GM12878 (cell line): ENCODE measurements at regions not wholly inside any gene's neighbourhood (a gene's known extent, or its start where the extent isn't known, plus 50 kb on each side); places are given as distances from the start of the nearest gene placed in this dataset.

ENCODE experiments used
- BACH1 ChIP-seq: fragments of 450-650 bp; IDR thresholded peaks from 2 replicates; pipeline ENCODE4 v1.6.1; 2017; ENCODE audit warnings: mild to moderate bottlenecking, borderline replicate concordance
- CBX3 ChIP-seq: fragments of 200-600 bp; sonication (generic); IDR thresholded peaks from 2 replicates; pipeline ENCODE4 v1.6.1; 2016; ENCODE audit warnings: low read depth, borderline replicate concordance
- CHD2 ChIP-seq: IDR thresholded peaks from 2 replicates; pipeline ENCODE4 v1.6.1; 2011; ENCODE audit warnings: low read depth, low read length, improper control_type of control experiment, borderline replicate concordance
- HDGF ChIP-seq: fragments of 450-650 bp; IDR thresholded peaks from 2 replicates; pipeline ENCODE4 v1.6.1; 2016; ENCODE audit warnings: antibody characterized with exemption
- IRF4 ChIP-seq: IDR thresholded peaks from 2 replicates; pipeline ENCODE4 v1.6.1; 2011; ENCODE audit warnings: low read depth, low read length
- MTA2 ChIP-seq: fragments of 450-650 bp; IDR thresholded peaks from 2 replicates; pipeline ENCODE4 v1.6.1; 2016; ENCODE audit warnings: low read depth, mild to moderate bottlenecking, moderate library complexity
- MTA3 ChIP-seq: IDR thresholded peaks from 2 replicates; pipeline ENCODE4 v1.6.1; 2012; ENCODE audit warnings: low read length, inconsistent platforms, borderline replicate concordance
- MXI1 ChIP-seq: fragments of 150-350 bp; IDR thresholded peaks from 2 replicates; pipeline ENCODE4 v1.6.1; 2011; ENCODE audit warnings: low read depth, mild to moderate bottlenecking, inconsistent platforms, low read length, improper control_type of control experiment
- NBN ChIP-seq: fragments of 450-650 bp; IDR thresholded peaks from 2 replicates; pipeline ENCODE4 v1.6.1; 2016
- NR2C1 ChIP-seq: fragments of 450-650 bp; IDR thresholded peaks from 2 replicates; pipeline ENCODE4 v1.6.1; 2017; ENCODE audit warnings: antibody characterized with exemption, mild to moderate bottlenecking, moderate library complexity
- PML ChIP-seq: IDR thresholded peaks from 2 replicates; pipeline ENCODE4 v1.6.1; 2012; ENCODE audit warnings: low read length, inconsistent platforms
- POLR2AphosphoS2 ChIP-seq: IDR thresholded peaks from 2 replicates; pipeline ENCODE4 v1.6.1; 2011; ENCODE audit warnings: low read depth, mild to moderate bottlenecking, low read length, improper control_type of control experiment, moderate library complexity
- RAD21 ChIP-seq: IDR thresholded peaks from 2 replicates; pipeline ENCODE4 v1.6.1; 2011; ENCODE audit warnings: mild to moderate bottlenecking, low read depth, low read length, moderate library complexity; ENCODE audit not compliant: insufficient read depth
- RBBP5 ChIP-seq: fragments of 200-600 bp; sonication (generic); conservative IDR thresholded peaks from 2 replicates; pipeline ENCODE4 v1.6.1; 2016
- TF ChIP-seq, protein P1 (sequence below): IDR thresholded peaks from 2 replicates; pipeline ENCODE4 v1.6.1; 2012; ENCODE audit warnings: improper control_type of control experiment, low read depth, low read length; ENCODE audit not compliant: insufficient replicate concordance
- TF ChIP-seq, protein P2 (sequence below): fragments of 450-650 bp; IDR thresholded peaks from 2 replicates; pipeline ENCODE4 v1.6.1; 2017; ENCODE audit warnings: mild to moderate bottlenecking, moderate library complexity
- TF ChIP-seq, protein P3 (sequence below): fragments of 450-650 bp; IDR thresholded peaks from 2 replicates; pipeline ENCODE4 v1.6.1; 2016; ENCODE audit warnings: mild to moderate bottlenecking
- TF ChIP-seq, protein P4 (sequence below): IDR thresholded peaks from 2 replicates; pipeline ENCODE4 v1.6.1; 2012; ENCODE audit warnings: low read depth, low read length, improper control_type of control experiment

DNA sequence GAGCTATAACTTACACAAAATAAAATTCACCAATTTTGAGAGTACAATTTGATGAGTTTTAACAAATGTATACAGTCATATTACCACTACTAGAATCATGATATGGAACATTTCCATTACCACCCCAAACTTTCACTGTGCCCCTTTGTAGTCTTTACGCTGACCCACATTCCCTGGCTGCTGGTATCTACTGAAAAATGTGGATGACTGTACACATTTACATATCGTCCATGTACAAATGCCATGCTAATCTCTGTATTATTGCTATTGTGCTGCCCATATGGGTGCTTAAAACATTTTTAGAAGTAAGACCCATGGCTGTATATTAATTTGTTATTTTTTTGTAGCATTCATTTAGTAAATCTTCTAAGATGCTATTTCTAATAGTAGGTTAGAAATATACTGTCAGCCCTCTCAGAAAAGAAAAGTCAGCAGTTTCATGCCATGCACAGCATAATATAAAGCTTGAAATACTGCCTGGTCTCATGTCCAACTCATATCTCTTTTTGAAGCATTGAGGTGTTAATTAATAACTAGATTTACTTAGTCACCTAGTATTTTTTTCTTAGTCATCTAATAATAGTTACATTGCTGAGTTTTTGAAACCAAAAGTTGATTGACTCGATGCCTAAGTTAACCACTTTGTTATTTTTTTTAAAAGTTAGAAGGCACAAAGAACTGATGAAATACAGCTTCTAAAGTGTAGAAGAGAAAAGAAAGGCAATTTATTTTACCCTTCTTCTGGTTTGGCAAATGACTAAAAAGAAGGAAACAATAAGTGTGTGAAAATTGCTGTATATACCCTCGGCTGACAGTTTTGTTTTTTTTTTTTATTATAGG is 188.3 kb upstream of the MEF2C start (continued):
- TF ChIP-seq, protein P1, sequence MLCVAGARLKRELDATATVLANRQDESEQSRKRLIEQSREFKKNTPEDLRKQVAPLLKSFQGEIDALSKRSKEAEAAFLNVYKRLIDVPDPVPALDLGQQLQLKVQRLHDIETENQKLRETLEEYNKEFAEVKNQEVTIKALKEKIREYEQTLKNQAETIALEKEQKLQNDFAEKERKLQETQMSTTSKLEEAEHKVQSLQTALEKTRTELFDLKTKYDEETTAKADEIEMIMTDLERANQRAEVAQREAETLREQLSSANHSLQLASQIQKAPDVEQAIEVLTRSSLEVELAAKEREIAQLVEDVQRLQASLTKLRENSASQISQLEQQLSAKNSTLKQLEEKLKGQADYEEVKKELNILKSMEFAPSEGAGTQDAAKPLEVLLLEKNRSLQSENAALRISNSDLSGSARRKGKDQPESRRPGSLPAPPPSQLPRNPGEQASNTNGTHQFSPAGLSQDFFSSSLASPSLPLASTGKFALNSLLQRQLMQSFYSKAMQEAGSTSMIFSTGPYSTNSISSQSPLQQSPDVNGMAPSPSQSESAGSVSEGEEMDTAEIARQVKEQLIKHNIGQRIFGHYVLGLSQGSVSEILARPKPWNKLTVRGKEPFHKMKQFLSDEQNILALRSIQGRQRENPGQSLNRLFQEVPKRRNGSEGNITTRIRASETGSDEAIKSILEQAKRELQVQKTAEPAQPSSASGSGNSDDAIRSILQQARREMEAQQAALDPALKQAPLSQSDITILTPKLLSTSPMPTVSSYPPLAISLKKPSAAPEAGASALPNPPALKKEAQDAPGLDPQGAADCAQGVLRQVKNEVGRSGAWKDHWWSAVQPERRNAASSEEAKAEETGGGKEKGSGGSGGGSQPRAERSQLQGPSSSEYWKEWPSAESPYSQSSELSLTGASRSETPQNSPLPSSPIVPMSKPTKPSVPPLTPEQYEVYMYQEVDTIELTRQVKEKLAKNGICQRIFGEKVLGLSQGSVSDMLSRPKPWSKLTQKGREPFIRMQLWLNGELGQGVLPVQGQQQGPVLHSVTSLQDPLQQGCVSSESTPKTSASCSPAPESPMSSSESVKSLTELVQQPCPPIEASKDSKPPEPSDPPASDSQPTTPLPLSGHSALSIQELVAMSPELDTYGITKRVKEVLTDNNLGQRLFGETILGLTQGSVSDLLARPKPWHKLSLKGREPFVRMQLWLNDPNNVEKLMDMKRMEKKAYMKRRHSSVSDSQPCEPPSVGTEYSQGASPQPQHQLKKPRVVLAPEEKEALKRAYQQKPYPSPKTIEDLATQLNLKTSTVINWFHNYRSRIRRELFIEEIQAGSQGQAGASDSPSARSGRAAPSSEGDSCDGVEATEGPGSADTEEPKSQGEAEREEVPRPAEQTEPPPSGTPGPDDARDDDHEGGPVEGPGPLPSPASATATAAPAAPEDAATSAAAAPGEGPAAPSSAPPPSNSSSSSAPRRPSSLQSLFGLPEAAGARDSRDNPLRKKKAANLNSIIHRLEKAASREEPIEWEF = peak; percentile 75
- TF ChIP-seq MXI1 (no peak; the same call in 1 of the 2 replicates), PML (peak; percentile 29; the same call in 1 of the 2 replicates), NBN (peak; percentile 39; the same call in 1 of the 2 replicates), CBX3 (no peak), RAD21 (0 out of 2 replicates have a peak, but pooled peaks have one; percentile 2), IRF4 (no peak), CHD2 (0 out of 2 replicates have a peak, but pooled peaks have one; percentile 11), MTA2 (peak; percentile 79), NR2C1 (no peak), POLR2AphosphoS2 (no peak), HDGF (no peak), RBBP5 (0 out of 2 replicates have a peak, but pooled peaks have one; percentile 51), MTA3 (0 out of 2 replicates have a peak, but pooled peaks have one; percentile 51), BACH1 (peak; percentile 65; the same call in 1 of the 2 replicates)
- TF ChIP-seq, protein P2, sequence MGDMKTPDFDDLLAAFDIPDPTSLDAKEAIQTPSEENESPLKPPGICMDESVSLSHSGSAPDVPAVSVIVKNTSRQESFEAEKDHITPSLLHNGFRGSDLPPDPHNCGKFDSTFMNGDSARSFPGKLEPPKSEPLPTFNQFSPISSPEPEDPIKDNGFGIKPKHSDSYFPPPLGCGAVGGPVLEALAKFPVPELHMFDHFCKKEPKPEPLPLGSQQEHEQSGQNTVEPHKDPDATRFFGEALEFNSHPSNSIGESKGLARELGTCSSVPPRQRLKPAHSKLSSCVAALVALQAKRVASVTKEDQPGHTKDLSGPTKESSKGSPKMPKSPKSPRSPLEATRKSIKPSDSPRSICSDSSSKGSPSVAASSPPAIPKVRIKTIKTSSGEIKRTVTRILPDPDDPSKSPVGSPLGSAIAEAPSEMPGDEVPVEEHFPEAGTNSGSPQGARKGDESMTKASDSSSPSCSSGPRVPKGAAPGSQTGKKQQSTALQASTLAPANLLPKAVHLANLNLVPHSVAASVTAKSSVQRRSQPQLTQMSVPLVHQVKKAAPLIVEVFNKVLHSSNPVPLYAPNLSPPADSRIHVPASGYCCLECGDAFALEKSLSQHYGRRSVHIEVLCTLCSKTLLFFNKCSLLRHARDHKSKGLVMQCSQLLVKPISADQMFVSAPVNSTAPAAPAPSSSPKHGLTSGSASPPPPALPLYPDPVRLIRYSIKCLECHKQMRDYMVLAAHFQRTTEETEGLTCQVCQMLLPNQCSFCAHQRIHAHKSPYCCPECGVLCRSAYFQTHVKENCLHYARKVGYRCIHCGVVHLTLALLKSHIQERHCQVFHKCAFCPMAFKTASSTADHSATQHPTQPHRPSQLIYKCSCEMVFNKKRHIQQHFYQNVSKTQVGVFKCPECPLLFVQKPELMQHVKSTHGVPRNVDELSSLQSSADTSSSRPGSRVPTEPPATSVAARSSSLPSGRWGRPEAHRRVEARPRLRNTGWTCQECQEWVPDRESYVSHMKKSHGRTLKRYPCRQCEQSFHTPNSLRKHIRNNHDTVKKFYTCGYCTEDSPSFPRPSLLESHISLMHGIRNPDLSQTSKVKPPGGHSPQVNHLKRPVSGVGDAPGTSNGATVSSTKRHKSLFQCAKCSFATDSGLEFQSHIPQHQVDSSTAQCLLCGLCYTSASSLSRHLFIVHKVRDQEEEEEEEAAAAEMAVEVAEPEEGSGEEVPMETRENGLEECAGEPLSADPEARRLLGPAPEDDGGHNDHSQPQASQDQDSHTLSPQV = 0 out of 2 replicates have a peak, but pooled peaks have one; percentile 2
- TF ChIP-seq, protein P3, sequence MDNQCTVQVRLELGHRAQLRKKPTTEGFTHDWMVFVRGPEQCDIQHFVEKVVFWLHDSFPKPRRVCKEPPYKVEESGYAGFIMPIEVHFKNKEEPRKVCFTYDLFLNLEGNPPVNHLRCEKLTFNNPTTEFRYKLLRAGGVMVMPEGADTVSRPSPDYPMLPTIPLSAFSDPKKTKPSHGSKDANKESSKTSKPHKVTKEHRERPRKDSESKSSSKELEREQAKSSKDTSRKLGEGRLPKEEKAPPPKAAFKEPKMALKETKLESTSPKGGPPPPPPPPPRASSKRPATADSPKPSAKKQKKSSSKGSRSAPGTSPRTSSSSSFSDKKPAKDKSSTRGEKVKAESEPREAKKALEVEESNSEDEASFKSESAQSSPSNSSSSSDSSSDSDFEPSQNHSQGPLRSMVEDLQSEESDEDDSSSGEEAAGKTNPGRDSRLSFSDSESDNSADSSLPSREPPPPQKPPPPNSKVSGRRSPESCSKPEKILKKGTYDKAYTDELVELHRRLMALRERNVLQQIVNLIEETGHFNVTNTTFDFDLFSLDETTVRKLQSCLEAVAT = peak; percentile 67; the same call in 1 of the 2 replicates
- TF ChIP-seq, protein P4, sequence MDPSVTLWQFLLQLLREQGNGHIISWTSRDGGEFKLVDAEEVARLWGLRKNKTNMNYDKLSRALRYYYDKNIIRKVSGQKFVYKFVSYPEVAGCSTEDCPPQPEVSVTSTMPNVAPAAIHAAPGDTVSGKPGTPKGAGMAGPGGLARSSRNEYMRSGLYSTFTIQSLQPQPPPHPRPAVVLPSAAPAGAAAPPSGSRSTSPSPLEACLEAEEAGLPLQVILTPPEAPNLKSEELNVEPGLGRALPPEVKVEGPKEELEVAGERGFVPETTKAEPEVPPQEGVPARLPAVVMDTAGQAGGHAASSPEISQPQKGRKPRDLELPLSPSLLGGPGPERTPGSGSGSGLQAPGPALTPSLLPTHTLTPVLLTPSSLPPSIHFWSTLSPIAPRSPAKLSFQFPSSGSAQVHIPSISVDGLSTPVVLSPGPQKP = no peak
